ENCODE measurements at regions not wholly inside any gene's neighbourhood (a gene's known extent, or its start where the extent isn't known, plus 50 kb on each side); places are given as distances from the start of the nearest gene placed in this dataset.

- DNase-seq (ENCODE audit: low spot score), result no peak
Observed at GRCh38 chr6:147135211-147135681, 69.0 kb upstream of the STXBP5 start.

- DNase-seq (ENCODE audit: low spot score), result no peak
Observed at GRCh38 chr6:147136057-147136456, 68.2 kb upstream of the STXBP5 start.

GRCh38 chr6:147137986-147138385, 66.2 kb upstream of the STXBP5 start:
- no peak for DNase-seq (ENCODE audit: low spot score)

- no peak for DNase-seq (ENCODE audit: low spot score)
Observed at GRCh38 chr6:147138835-147139234, 65.4 kb upstream of the STXBP5 start.

GRCh38 chr6:147141711-147142308, 62.4 kb upstream of the STXBP5 start:
- no peak for DNase-seq (ENCODE audit: low spot score)

- no peak for DNase-seq (ENCODE audit: low spot score)
Observed at GRCh38 chr6:147142684-147143245, 61.5 kb upstream of the STXBP5 start.

- no peak for DNase-seq (ENCODE audit: low spot score)
Observed at GRCh38 chr6:147149092-147149491, 55.1 kb upstream of the STXBP5 start.

GRCh38 chr6:147149826-147150225, 54.4 kb upstream of the STXBP5 start:
- DNase-seq (ENCODE audit: low spot score), result no peak

- no peak for DNase-seq (ENCODE audit: low spot score)
Observed at GRCh38 chr6:147150293-147150692, 53.9 kb upstream of the STXBP5 start.
